ENCODE measurements at regions not wholly inside any gene's neighbourhood (a gene's known extent, or its start where the extent isn't known, plus 50 kb on each side); places are given as distances from the start of the nearest gene placed in this dataset.

DNA sequence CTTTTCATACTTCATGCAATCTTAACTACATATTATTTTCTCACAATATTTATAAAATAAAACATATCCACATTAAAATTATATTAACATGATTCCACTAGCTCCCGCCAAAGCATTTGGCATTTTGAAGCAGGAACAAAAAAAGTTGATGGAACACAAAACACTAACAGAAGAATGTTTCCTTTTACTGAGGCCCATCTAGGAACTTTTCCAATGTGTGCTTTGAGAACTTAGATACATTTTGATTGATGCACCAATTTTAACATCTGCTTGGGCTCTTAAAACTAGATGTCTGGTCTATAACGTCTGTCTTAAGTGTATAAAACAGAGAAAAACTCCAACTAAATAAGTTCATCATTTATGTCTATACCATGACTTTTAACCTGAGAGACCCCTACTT is 1214.8 kb downstream of the SORCS1 start:
- TF ChIP-seq, protein P1, sequence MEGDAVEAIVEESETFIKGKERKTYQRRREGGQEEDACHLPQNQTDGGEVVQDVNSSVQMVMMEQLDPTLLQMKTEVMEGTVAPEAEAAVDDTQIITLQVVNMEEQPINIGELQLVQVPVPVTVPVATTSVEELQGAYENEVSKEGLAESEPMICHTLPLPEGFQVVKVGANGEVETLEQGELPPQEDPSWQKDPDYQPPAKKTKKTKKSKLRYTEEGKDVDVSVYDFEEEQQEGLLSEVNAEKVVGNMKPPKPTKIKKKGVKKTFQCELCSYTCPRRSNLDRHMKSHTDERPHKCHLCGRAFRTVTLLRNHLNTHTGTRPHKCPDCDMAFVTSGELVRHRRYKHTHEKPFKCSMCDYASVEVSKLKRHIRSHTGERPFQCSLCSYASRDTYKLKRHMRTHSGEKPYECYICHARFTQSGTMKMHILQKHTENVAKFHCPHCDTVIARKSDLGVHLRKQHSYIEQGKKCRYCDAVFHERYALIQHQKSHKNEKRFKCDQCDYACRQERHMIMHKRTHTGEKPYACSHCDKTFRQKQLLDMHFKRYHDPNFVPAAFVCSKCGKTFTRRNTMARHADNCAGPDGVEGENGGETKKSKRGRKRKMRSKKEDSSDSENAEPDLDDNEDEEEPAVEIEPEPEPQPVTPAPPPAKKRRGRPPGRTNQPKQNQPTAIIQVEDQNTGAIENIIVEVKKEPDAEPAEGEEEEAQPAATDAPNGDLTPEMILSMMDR (IDR thresholded peaks at IDR 0.05), result no peak
- TF ChIP-seq EP300 (IDR thresholded peaks at IDR 0.05; ENCODE audit: low read depth), result no peak
